Astrocyte (in vitro differentiated cells and primary cell): ENCODE measurements at regions not wholly inside any gene's neighbourhood (a gene's known extent, or its start where the extent isn't known, plus 50 kb on each side); places are given as distances from the start of the nearest gene placed in this dataset.

Source experiments
- EZH2 ChIP-seq: IDR thresholded peaks from 2 replicates; pipeline ENCODE4 v1.6.1; 2012; ENCODE audit warnings: mild to moderate bottlenecking, low read length, inconsistent platforms; ENCODE audit not compliant: insufficient read depth
- TF ChIP-seq, protein P1 (sequence below): IDR thresholded peaks from 2 replicates; pipeline ENCODE4 v1.5.1; 2011; ENCODE audit warnings: low read depth, mild to moderate bottlenecking, inconsistent platforms, low read length, moderate library complexity; ENCODE audit not compliant: insufficient read depth

DNA sequence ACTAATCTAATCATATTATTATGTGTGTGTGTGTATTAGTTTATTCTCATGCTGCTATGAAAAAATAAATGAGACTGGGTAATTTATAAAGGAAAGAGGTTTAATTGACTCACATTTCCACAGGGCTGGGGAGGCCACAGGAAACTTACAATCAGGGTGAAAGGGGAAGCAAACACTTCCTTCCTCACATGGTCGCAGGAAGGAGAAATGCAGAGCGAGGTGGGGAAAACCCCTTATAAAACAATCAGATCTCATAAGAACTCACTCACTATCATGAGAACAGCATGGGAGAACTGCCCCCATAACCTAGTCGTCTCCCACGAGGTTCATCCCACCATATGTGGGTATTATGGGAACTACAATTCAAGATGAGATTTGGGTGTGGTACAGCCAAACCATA lies 190.9 kb upstream of the TAPT1 start:
- TF ChIP-seq, protein P1, sequence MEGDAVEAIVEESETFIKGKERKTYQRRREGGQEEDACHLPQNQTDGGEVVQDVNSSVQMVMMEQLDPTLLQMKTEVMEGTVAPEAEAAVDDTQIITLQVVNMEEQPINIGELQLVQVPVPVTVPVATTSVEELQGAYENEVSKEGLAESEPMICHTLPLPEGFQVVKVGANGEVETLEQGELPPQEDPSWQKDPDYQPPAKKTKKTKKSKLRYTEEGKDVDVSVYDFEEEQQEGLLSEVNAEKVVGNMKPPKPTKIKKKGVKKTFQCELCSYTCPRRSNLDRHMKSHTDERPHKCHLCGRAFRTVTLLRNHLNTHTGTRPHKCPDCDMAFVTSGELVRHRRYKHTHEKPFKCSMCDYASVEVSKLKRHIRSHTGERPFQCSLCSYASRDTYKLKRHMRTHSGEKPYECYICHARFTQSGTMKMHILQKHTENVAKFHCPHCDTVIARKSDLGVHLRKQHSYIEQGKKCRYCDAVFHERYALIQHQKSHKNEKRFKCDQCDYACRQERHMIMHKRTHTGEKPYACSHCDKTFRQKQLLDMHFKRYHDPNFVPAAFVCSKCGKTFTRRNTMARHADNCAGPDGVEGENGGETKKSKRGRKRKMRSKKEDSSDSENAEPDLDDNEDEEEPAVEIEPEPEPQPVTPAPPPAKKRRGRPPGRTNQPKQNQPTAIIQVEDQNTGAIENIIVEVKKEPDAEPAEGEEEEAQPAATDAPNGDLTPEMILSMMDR, result no peak
- TF ChIP-seq EZH2, result no peak
